ENCODE measurements at regions not wholly inside any gene's neighbourhood (a gene's known extent, or its start where the extent isn't known, plus 50 kb on each side); places are given as distances from the start of the nearest gene placed in this dataset.

- no TSS peak for BruUV-seq (replicated peaks)
- Histone ChIP-seq H3K9me3 (ENCODE audit: control insufficient read depth, insufficient read depth, low read depth, low read length) (no peaks in the 10 kb centered on the region), H3K27me3 (ENCODE audit: control insufficient read depth, insufficient read depth, low read length) (no peaks in the 10 kb centered on the region), H3K27ac (ENCODE audit: low read length) (no peak overlapping the region), H3K4me1 (ENCODE audit: control insufficient read depth, insufficient read depth, low read length) (no peaks in the 10 kb centered on the region), H3K36me3 (ENCODE audit: control insufficient read depth, insufficient read depth, low read length) (no peaks in the 10 kb centered on the region), H3K4me3 (ENCODE audit: low read depth in 2 of 2, low read length in 2 of 2) (no peak overlapping the region)
- intact Hi-C loops (cut with micrococcal nuclease; ENCODE audit: unreplicated experiment) (no loop called here), in situ Hi-C loops (cut with HindIII; ENCODE audit: low pct_unique_long_range_greater_than_20kb, low sequenced_read_pairs) (no loop called here)
- CTCF ChIA-PET: no interaction called here
- no peak for ATAC-seq
- TF ChIP-seq CTCF (IDR thresholded peaks at IDR 0.05) (no peak), POLR2AphosphoS5 (IDR thresholded peaks at IDR 0.05; ENCODE audit: low read depth, low read length) (no peak), SIN3A (IDR thresholded peaks at IDR 0.05; ENCODE audit: borderline replicate concordance, insufficient read depth, low read depth, low read length) (no peak), TCF7L2 (IDR thresholded peaks at IDR 0.05; ENCODE audit: low read depth, low read length) (no peak), REST (IDR thresholded peaks at IDR 0.05; ENCODE audit: insufficient read depth in 1 of 2, low read depth in 2 of 2, low read length in 1 of 2) (no peak)
- POLR2A ChIA-PET: no interaction called here
- DNase-seq (ENCODE audit: low read depth, low spot score): no peak
These were observed 114.8 kb upstream of the RASA1 start for GRCh38 chr5:87152886-87153285.

- no TSS peak for BruUV-seq (replicated peaks)
- POLR2A ChIA-PET: no interaction called here
- H3K27me3 ChIP-seq (ENCODE audit: control insufficient read depth, insufficient read depth, low read length): no peaks in the 10 kb centered on the region
- DNase-seq (ENCODE audit: low read depth, low spot score) (no peak), ATAC-seq (no peak)
- TF ChIP-seq POLR2AphosphoS5 (IDR thresholded peaks at IDR 0.05; ENCODE audit: low read depth, low read length) (no peak), SIN3A (IDR thresholded peaks at IDR 0.05; ENCODE audit: borderline replicate concordance, insufficient read depth, low read depth, low read length) (no peak), CTCF (IDR thresholded peaks at IDR 0.05) (no peak), REST (IDR thresholded peaks at IDR 0.05; ENCODE audit: insufficient read depth in 1 of 2, low read depth in 2 of 2, low read length in 1 of 2) (no peak), TCF7L2 (IDR thresholded peaks at IDR 0.05; ENCODE audit: low read depth, low read length) (no peak)
- no peaks in the 10 kb centered on the region for H3K4me1 ChIP-seq (ENCODE audit: control insufficient read depth, insufficient read depth, low read length)
- in situ Hi-C loops (cut with HindIII; ENCODE audit: low pct_unique_long_range_greater_than_20kb, low sequenced_read_pairs): no loop called here
- CTCF ChIA-PET: no interaction called here
- intact Hi-C loops (cut with micrococcal nuclease; ENCODE audit: unreplicated experiment): no loop called here
- no peaks in the 10 kb centered on the region for H3K9me3 ChIP-seq (ENCODE audit: control insufficient read depth, insufficient read depth, low read depth, low read length)
- no peak overlapping the region for H3K4me3 ChIP-seq (ENCODE audit: low read depth in 2 of 2, low read length in 2 of 2)
- no peaks in the 10 kb centered on the region for H3K36me3 ChIP-seq (ENCODE audit: control insufficient read depth, insufficient read depth, low read length)
- H3K27ac ChIP-seq (ENCODE audit: low read length): no peak overlapping the region
These were observed 113.5 kb upstream of the RASA1 start for GRCh38 chr5:87154191-87154590.
